Ovary (tissue), 3 donors: ENCODE measurements at regions not wholly inside any gene's neighbourhood (a gene's known extent, or its start where the extent isn't known, plus 50 kb on each side); places are given as distances from the start of the nearest gene placed in this dataset.

Experiments
- EP300 ChIP-seq: sonication (generic); formaldehyde crosslinking; IDR thresholded peaks from one replicate; pipeline ENCODE4 v1.6.1; 2017; ENCODE audit warnings: antibody characterized with exemption
- POLR2A ChIP-seq: fragments of 450-650 bp; IDR thresholded peaks from one replicate; pipeline ENCODE4 v1.6.1; 2017; ENCODE audit warnings: antibody characterized with exemption, mild to moderate bottlenecking, moderate library complexity
- TF ChIP-seq, protein P1 (sequence below), 3 donors: fragments of 450-650 bp in 2 of 3; fragments of 200-600 bp in 1 of 3; IDR thresholded peaks; one replicate each; pipeline versions ENCODE4 v1.5.1 to v1.8.0; 2016 to 2022; ENCODE audit warnings: antibody characterized with exemption in 3 of 3, mild to moderate bottlenecking in 1 of 3
- donor health status: DM: no; HTN: no; CAD: no.

DNA sequence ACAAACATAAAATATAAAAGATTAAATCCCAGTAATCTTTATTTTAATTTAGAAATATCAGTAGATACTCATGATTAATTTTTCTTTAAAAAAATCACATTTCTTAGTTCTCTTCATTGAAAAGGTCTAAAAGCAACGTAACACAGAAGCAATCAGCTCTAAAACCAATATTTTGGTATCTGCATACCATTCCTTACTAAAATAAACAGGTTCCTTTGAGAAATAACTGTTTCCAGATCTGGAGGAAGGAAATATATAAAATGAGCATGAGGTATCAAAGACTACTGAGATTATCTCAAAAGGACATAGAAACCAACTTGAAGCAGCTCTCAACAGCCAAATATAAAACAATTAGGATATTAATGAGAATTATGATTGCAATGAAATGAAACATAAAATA lies 301.0 kb upstream of the GNAI1 start:
- TF ChIP-seq, protein P1, sequence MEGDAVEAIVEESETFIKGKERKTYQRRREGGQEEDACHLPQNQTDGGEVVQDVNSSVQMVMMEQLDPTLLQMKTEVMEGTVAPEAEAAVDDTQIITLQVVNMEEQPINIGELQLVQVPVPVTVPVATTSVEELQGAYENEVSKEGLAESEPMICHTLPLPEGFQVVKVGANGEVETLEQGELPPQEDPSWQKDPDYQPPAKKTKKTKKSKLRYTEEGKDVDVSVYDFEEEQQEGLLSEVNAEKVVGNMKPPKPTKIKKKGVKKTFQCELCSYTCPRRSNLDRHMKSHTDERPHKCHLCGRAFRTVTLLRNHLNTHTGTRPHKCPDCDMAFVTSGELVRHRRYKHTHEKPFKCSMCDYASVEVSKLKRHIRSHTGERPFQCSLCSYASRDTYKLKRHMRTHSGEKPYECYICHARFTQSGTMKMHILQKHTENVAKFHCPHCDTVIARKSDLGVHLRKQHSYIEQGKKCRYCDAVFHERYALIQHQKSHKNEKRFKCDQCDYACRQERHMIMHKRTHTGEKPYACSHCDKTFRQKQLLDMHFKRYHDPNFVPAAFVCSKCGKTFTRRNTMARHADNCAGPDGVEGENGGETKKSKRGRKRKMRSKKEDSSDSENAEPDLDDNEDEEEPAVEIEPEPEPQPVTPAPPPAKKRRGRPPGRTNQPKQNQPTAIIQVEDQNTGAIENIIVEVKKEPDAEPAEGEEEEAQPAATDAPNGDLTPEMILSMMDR (IDR thresholded peaks at IDR 0.05), result no peak
- TF ChIP-seq POLR2A, result no peak
- TF ChIP-seq EP300, result no peak
